Endothelial cell (in vitro differentiated cells): ENCODE measurements at regions not wholly inside any gene's neighbourhood (a gene's known extent, or its start where the extent isn't known, plus 50 kb on each side); places are given as distances from the start of the nearest gene placed in this dataset.

Source experiments
- DNase-seq: peaks from one replicate; pipeline ENCODE4 v3.0.0; 2021; ENCODE audit warnings: low spot score
- H3K27ac Mint-ChIP-seq: one replicate; pipeline ENCODE4 v1.8.0; 2021; ENCODE audit warnings: mixed read lengths, inconsistent platforms; ENCODE audit not compliant: unreplicated experiment
- H3K27me3 Mint-ChIP-seq: one replicate; pipeline ENCODE4 v1.8.0; 2021; ENCODE audit warnings: mild to moderate bottlenecking, moderate library complexity, mixed read lengths, inconsistent platforms; ENCODE audit not compliant: unreplicated experiment
- H3K36me3 Mint-ChIP-seq: one replicate; pipeline ENCODE4 v1.8.0; 2021; ENCODE audit warnings: mild to moderate bottlenecking, low read depth, mixed read lengths, inconsistent platforms; ENCODE audit not compliant: unreplicated experiment
- H3K4me1 Mint-ChIP-seq: one replicate; pipeline ENCODE4 v1.8.0; 2021; ENCODE audit warnings: mild to moderate bottlenecking, mixed read lengths, inconsistent platforms; ENCODE audit not compliant: unreplicated experiment
- H3K4me3 Mint-ChIP-seq: one replicate; pipeline ENCODE4 v1.8.0; 2021; ENCODE audit warnings: mild to moderate bottlenecking, mixed read lengths, inconsistent platforms; ENCODE audit not compliant: unreplicated experiment
- H3K9me3 Mint-ChIP-seq: one replicate; pipeline ENCODE4 v1.8.0; 2021; ENCODE audit warnings: mixed read lengths, inconsistent platforms; ENCODE audit not compliant: unreplicated experiment
- TF ChIP-seq, protein P1 (sequence below): fragments of 200-600 bp; sonication (generic); IDR thresholded peaks from one replicate; pipeline ENCODE4 v1.5.0; 2021; ENCODE audit warnings: antibody characterized with exemption; ENCODE audit not compliant: unreplicated experiment

- H3K36me3 Mint-ChIP-seq = no peaks in the 10 kb centered on the region
- H3K9me3 Mint-ChIP-seq = no peaks in the 10 kb centered on the region
- H3K27ac Mint-ChIP-seq = no peak overlapping the region
- DNase-seq = no peak
- H3K4me3 Mint-ChIP-seq = no peak overlapping the region
- TF ChIP-seq, protein P1, sequence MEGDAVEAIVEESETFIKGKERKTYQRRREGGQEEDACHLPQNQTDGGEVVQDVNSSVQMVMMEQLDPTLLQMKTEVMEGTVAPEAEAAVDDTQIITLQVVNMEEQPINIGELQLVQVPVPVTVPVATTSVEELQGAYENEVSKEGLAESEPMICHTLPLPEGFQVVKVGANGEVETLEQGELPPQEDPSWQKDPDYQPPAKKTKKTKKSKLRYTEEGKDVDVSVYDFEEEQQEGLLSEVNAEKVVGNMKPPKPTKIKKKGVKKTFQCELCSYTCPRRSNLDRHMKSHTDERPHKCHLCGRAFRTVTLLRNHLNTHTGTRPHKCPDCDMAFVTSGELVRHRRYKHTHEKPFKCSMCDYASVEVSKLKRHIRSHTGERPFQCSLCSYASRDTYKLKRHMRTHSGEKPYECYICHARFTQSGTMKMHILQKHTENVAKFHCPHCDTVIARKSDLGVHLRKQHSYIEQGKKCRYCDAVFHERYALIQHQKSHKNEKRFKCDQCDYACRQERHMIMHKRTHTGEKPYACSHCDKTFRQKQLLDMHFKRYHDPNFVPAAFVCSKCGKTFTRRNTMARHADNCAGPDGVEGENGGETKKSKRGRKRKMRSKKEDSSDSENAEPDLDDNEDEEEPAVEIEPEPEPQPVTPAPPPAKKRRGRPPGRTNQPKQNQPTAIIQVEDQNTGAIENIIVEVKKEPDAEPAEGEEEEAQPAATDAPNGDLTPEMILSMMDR = no peak
- H3K27me3 Mint-ChIP-seq = peaks cover 3% of the 10 kb centered on the region
- no peaks in the 10 kb centered on the region for H3K4me1 Mint-ChIP-seq
Observed at GRCh38 chr1:193927550-193927949, 741.1 kb upstream of the B3GALT2 start.

DNA sequence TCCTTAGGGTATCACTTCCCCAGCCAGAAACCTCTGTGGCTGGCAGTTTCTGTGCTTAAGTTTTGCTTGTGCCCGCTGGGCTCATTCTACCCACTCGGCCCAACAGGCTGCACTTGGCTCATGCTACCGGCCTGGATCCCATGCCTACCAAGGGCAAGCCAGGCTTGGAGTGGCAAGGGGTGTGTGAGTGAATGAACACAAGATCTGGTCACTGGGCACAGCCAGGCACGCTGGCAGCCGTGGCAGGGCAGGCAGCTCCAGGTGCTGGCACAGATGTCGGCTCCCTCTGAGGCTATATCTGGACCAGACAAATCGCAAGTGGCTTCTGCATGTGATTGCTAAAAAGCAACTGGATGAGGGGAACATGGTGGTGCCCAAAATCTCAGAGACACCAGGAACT is 740.5 kb upstream of the B3GALT2 start:
- TF ChIP-seq, protein P1 = no peak
- no peaks in the 10 kb centered on the region for H3K36me3 Mint-ChIP-seq
- no peak overlapping the region for H3K4me3 Mint-ChIP-seq
- DNase-seq = no peak
- no peaks in the 10 kb centered on the region for H3K4me1 Mint-ChIP-seq
- no peaks in the 10 kb centered on the region for H3K9me3 Mint-ChIP-seq
- H3K27ac Mint-ChIP-seq = no peak overlapping the region
- H3K27me3 Mint-ChIP-seq = peaks cover 3% of the 10 kb centered on the region

- Mint-ChIP-seq H3K27ac (no peak overlapping the region), H3K9me3 (no peaks in the 10 kb centered on the region), H3K36me3 (no peaks in the 10 kb centered on the region), H3K4me1 (no peaks in the 10 kb centered on the region), H3K4me3 (no peak overlapping the region), H3K27me3 (no peaks in the 10 kb centered on the region)
- TF ChIP-seq, protein P1 = no peak
- DNase-seq = no peak
Observed at GRCh38 chr1:193919827-193920226, 733.4 kb upstream of the B3GALT2 start.

- no peaks in the 10 kb centered on the region for H3K4me1 Mint-ChIP-seq
- H3K36me3 Mint-ChIP-seq = no peaks in the 10 kb centered on the region
- H3K4me3 Mint-ChIP-seq = no peak overlapping the region
- no peaks in the 10 kb centered on the region for H3K9me3 Mint-ChIP-seq
- H3K27ac Mint-ChIP-seq = no peak overlapping the region
- no peaks in the 10 kb centered on the region for H3K27me3 Mint-ChIP-seq
- TF ChIP-seq, protein P1 = no peak
- DNase-seq = no peak
Observed at GRCh38 chr1:193916452-193916851, 730.0 kb upstream of the B3GALT2 start.

GRCh38 chr1:193914871-193915270 is 728.5 kb upstream of the B3GALT2 start:
- TF ChIP-seq, protein P1 = no peak
- Mint-ChIP-seq H3K27ac (no peak overlapping the region), H3K36me3 (no peaks in the 10 kb centered on the region), H3K4me3 (no peak overlapping the region), H3K27me3 (no peaks in the 10 kb centered on the region), H3K9me3 (no peaks in the 10 kb centered on the region), H3K4me1 (no peaks in the 10 kb centered on the region)
- no peak for DNase-seq
